ENCODE measurements at regions not wholly inside any gene's neighbourhood (a gene's known extent, or its start where the extent isn't known, plus 50 kb on each side); places are given as distances from the start of the nearest gene placed in this dataset.

DNA sequence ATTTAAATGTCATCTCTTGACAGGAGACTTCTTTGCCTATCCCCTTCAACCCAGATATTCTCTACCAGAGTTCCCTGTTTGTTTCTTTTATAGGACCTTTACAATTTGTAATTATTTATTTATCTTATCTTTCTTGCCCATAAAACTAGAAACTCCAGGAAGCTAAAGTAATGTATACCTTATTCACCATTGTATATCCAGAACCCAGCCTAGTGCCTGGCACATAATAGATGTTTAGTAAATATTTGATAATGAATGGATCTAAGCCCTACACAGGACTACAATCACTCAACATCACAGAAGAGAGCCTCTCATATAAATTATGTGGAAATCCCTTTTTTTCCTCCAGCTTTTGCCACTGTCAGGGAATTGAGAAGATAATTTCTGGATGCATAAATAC is 125.6 kb upstream of the CNOT2 start:
- Histone ChIP-seq H3K9me3 (ENCODE audit: control insufficient read depth, insufficient read depth, low read depth, low read length) (no peaks in the 10 kb centered on the region), H3K9ac (ENCODE audit: insufficient read depth, low read length) (no peak overlapping the region), H4K20me1 (ENCODE audit: control insufficient read depth, extremely low read depth, insufficient read depth, low read length) (no peaks in the 10 kb centered on the region), H3K4me1 (ENCODE audit: control insufficient read depth, extremely low read depth, insufficient read depth, low read length) (no peaks in the 10 kb centered on the region), H3K4me3 (replicated peaks in 1 of 4; ENCODE audit: control extremely low read depth in 1 of 4, insufficient read depth in 1 of 4, low read depth in 3 of 4, low read length in 4 of 4) (no peak overlapping the region), H3K4me2 (ENCODE audit: extremely low read depth, insufficient read depth, low read length) (no peak overlapping the region), H3K27ac (ENCODE audit: insufficient read depth, low read length) (no peak overlapping the region), H3K36me3 (ENCODE audit: control insufficient read depth, insufficient read depth, low read length) (no peaks in the 10 kb centered on the region), H2AFZ (ENCODE audit: low read length) (no peak overlapping the region), H3K27me3 (ENCODE audit: control insufficient read depth, insufficient read depth, low read length) (no peaks in the 10 kb centered on the region), H3K79me2 (ENCODE audit: control insufficient read depth, insufficient read depth, low read length) (no peaks in the 10 kb centered on the region)
- no peak for DNase-seq (ENCODE audit: low read depth in 2 of 2)
- no peak for TF ChIP-seq EZH2 (IDR thresholded peaks at IDR 0.05; ENCODE audit: low read length, missing control alignments)
- TF ChIP-seq, protein P1, sequence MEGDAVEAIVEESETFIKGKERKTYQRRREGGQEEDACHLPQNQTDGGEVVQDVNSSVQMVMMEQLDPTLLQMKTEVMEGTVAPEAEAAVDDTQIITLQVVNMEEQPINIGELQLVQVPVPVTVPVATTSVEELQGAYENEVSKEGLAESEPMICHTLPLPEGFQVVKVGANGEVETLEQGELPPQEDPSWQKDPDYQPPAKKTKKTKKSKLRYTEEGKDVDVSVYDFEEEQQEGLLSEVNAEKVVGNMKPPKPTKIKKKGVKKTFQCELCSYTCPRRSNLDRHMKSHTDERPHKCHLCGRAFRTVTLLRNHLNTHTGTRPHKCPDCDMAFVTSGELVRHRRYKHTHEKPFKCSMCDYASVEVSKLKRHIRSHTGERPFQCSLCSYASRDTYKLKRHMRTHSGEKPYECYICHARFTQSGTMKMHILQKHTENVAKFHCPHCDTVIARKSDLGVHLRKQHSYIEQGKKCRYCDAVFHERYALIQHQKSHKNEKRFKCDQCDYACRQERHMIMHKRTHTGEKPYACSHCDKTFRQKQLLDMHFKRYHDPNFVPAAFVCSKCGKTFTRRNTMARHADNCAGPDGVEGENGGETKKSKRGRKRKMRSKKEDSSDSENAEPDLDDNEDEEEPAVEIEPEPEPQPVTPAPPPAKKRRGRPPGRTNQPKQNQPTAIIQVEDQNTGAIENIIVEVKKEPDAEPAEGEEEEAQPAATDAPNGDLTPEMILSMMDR (conservative IDR thresholded peaks at IDR 0.05 in 1 of 2, IDR thresholded peaks at IDR 0.05 in 1 of 2; ENCODE audit: low read depth in 1 of 2, low read length in 2 of 2) = no peak

DNA sequence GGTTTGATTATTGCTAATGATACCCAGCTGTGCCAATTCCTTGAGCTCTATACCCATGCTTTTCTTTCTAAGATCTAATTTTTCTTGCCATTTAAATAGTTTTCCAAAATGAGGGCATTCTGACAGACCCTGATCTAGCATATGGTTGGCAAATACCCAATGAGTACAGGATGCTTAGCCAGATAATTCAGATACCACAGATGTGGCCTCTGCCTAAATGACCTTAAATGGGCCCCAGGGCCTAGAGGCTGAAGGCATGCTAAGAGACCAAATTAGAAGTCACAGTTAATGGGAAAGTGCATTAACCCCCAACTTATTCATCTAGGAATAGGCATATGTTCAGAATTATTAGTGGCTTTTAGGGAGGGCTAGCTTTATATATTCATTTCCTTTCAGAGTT is 122.3 kb upstream of the CNOT2 start:
- no peak for TF ChIP-seq EZH2 (IDR thresholded peaks at IDR 0.05; ENCODE audit: low read length, missing control alignments)
- TF ChIP-seq, protein P1 (conservative IDR thresholded peaks at IDR 0.05 in 1 of 2, IDR thresholded peaks at IDR 0.05 in 1 of 2; ENCODE audit: low read depth in 1 of 2, low read length in 2 of 2) = no peak
- Histone ChIP-seq H3K4me3 (replicated peaks in 1 of 4; ENCODE audit: control extremely low read depth in 1 of 4, insufficient read depth in 1 of 4, low read depth in 3 of 4, low read length in 4 of 4) (no peak overlapping the region), H3K27me3 (ENCODE audit: control insufficient read depth, insufficient read depth, low read length) (no peaks in the 10 kb centered on the region), H3K9ac (ENCODE audit: insufficient read depth, low read length) (no peak overlapping the region), H3K79me2 (ENCODE audit: control insufficient read depth, insufficient read depth, low read length) (no peaks in the 10 kb centered on the region), H2AFZ (ENCODE audit: low read length) (no peak overlapping the region), H3K4me1 (ENCODE audit: control insufficient read depth, extremely low read depth, insufficient read depth, low read length) (no peaks in the 10 kb centered on the region), H3K27ac (ENCODE audit: insufficient read depth, low read length) (no peak overlapping the region), H4K20me1 (ENCODE audit: control insufficient read depth, extremely low read depth, insufficient read depth, low read length) (no peaks in the 10 kb centered on the region), H3K9me3 (ENCODE audit: control insufficient read depth, insufficient read depth, low read depth, low read length) (no peaks in the 10 kb centered on the region), H3K4me2 (ENCODE audit: extremely low read depth, insufficient read depth, low read length) (no peak overlapping the region), H3K36me3 (ENCODE audit: control insufficient read depth, insufficient read depth, low read length) (no peaks in the 10 kb centered on the region)
- no peak for DNase-seq (ENCODE audit: low read depth in 2 of 2)

DNA sequence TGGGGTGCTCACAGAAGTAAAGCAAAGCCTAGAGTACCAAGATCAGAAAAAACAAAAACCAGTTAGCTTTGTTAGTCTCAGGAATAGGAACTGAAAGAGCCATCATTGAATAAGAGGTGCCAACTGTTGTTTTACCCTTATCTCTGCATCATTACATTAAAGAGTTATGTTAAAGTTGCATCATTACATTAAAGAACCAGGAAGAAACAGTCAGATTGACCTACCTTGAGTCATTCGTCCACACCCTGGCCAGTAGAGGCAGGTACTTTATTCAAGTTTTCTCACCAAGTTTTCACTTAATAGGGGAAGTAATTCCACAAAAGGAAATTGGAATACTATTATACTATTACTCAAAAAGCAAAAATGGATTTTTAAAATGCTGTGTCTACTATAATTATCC is 121.7 kb upstream of the CNOT2 start:
- no peaks in the 10 kb centered on the region for H3K36me3 ChIP-seq (ENCODE audit: control insufficient read depth, insufficient read depth, low read length)
- no peaks in the 10 kb centered on the region for H3K4me1 ChIP-seq (ENCODE audit: control insufficient read depth, extremely low read depth, insufficient read depth, low read length)
- no peak overlapping the region for H2AFZ ChIP-seq (ENCODE audit: low read length)
- no peak overlapping the region for H3K4me3 ChIP-seq (replicated peaks in 1 of 4; ENCODE audit: control extremely low read depth in 1 of 4, insufficient read depth in 1 of 4, low read depth in 3 of 4, low read length in 4 of 4)
- H3K79me2 ChIP-seq (ENCODE audit: control insufficient read depth, insufficient read depth, low read length) = no peaks in the 10 kb centered on the region
- H4K20me1 ChIP-seq (ENCODE audit: control insufficient read depth, extremely low read depth, insufficient read depth, low read length) = no peaks in the 10 kb centered on the region
- TF ChIP-seq, protein P1 (conservative IDR thresholded peaks at IDR 0.05 in 1 of 2, IDR thresholded peaks at IDR 0.05 in 1 of 2; ENCODE audit: low read depth in 1 of 2, low read length in 2 of 2) = no peak
- TF ChIP-seq EZH2 (IDR thresholded peaks at IDR 0.05; ENCODE audit: low read length, missing control alignments) = no peak
- no peak for DNase-seq (ENCODE audit: low read depth in 2 of 2)
- no peaks in the 10 kb centered on the region for H3K9me3 ChIP-seq (ENCODE audit: control insufficient read depth, insufficient read depth, low read depth, low read length)
- H3K9ac ChIP-seq (ENCODE audit: insufficient read depth, low read length) = no peak overlapping the region
- no peak overlapping the region for H3K27ac ChIP-seq (ENCODE audit: insufficient read depth, low read length)
- no peaks in the 10 kb centered on the region for H3K27me3 ChIP-seq (ENCODE audit: control insufficient read depth, insufficient read depth, low read length)
- no peak overlapping the region for H3K4me2 ChIP-seq (ENCODE audit: extremely low read depth, insufficient read depth, low read length)

Data from fibroblast of lung (primary cell).